ENCODE measurements at regions not wholly inside any gene's neighbourhood (a gene's known extent, or its start where the extent isn't known, plus 50 kb on each side); places are given as distances from the start of the nearest gene placed in this dataset.

- no CpG with 5 or more reads among the region's 4 CpGs for WGBS (ENCODE audit: insufficient coverage)
- Histone ChIP-seq H3K9me3 (replicated peaks in 1 of 2; ENCODE audit: control insufficient read depth in 1 of 2, insufficient read depth in 1 of 2, low read length in 2 of 2) (no peaks in the 10 kb centered on the region), H3K36me3 (replicated peaks in 1 of 2; ENCODE audit: control insufficient read depth in 1 of 2, insufficient read depth in 2 of 2, low read length in 2 of 2) (no peaks in the 10 kb centered on the region), H2AFZ (ENCODE audit: insufficient read depth, low read depth, low read length, poor library complexity, severe bottlenecking) (no peak overlapping the region), H3K27ac (ENCODE audit: low read depth in 1 of 2, low read length in 2 of 2) (no peak overlapping the region), H3K9ac (ENCODE audit: insufficient read depth, low read length, poor library complexity, severe bottlenecking) (no peak overlapping the region), H4K20me1 (ENCODE audit: insufficient read depth, low read length) (no peaks in the 10 kb centered on the region), H3K4me1 (ENCODE audit: control insufficient read depth in 1 of 2, insufficient read depth in 2 of 2, low read length in 2 of 2) (peaks cover 0 to 6% of the 10 kb centered on the region in 2 donors), H3K79me2 (ENCODE audit: insufficient read depth, low read length) (no peaks in the 10 kb centered on the region), H3K4me3 (replicated peaks in 1 of 3; ENCODE audit: low read depth in 2 of 3, low read length in 3 of 3) (no peak overlapping the region), H3K27me3 (ENCODE audit: control insufficient read depth in 2 of 2, insufficient read depth in 2 of 2, low read length in 2 of 2) (no peaks in the 10 kb centered on the region), H3K4me2 (replicated peaks; ENCODE audit: extremely low read depth, low read length, poor library complexity, severe bottlenecking) (no peak overlapping the region)
- Mint-ChIP-seq H3K9me3 (no peaks in the 10 kb centered on the region), H3K27me3 (ENCODE audit: low read depth in 3 of 3) (peaks cover 0 to 2% (median 0%) of the 10 kb centered on the region in 3 donors), H3K4me1 (peaks cover 7% of the 10 kb centered on the region), H3K36me3 (no peaks in the 10 kb centered on the region), H3K27ac (no peak overlapping the region), H3K4me3 (no peak overlapping the region)
- no peak for TF ChIP-seq CTCF (IDR thresholded peaks at IDR 0.05)
- intact Hi-C loops (cut with micrococcal nuclease) = no loop called here
- DNase-seq = no peak
Measured at GRCh38 chr7:85457911-85458310, 271.1 kb upstream of the SEMA3D start.

- no peaks in the 10 kb centered on the region for H3K36me3 Mint-ChIP-seq
- no peaks in the 10 kb centered on the region for H3K9me3 Mint-ChIP-seq
- Histone ChIP-seq H3K4me3 (replicated peaks in 1 of 3; ENCODE audit: low read depth in 2 of 3, low read length in 3 of 3) (no peak overlapping the region), H3K36me3 (replicated peaks in 1 of 2; ENCODE audit: control insufficient read depth in 1 of 2, insufficient read depth in 2 of 2, low read length in 2 of 2) (no peaks in the 10 kb centered on the region), H3K9ac (ENCODE audit: insufficient read depth, low read length, poor library complexity, severe bottlenecking) (no peak overlapping the region), H3K9me3 (replicated peaks in 1 of 2; ENCODE audit: control insufficient read depth in 1 of 2, insufficient read depth in 1 of 2, low read length in 2 of 2) (no peaks in the 10 kb centered on the region), H2AFZ (ENCODE audit: insufficient read depth, low read depth, low read length, poor library complexity, severe bottlenecking) (no peak overlapping the region), H4K20me1 (ENCODE audit: insufficient read depth, low read length) (no peaks in the 10 kb centered on the region), H3K27ac (ENCODE audit: low read depth in 1 of 2, low read length in 2 of 2) (no peak overlapping the region), H3K27me3 (ENCODE audit: control insufficient read depth in 2 of 2, insufficient read depth in 2 of 2, low read length in 2 of 2) (no peaks in the 10 kb centered on the region), H3K79me2 (ENCODE audit: insufficient read depth, low read length) (no peaks in the 10 kb centered on the region), H3K4me1 (ENCODE audit: control insufficient read depth in 1 of 2, insufficient read depth in 2 of 2, low read length in 2 of 2) (no peaks in the 10 kb centered on the region), H3K4me2 (replicated peaks; ENCODE audit: extremely low read depth, low read length, poor library complexity, severe bottlenecking) (no peak overlapping the region)
- H3K4me1 Mint-ChIP-seq = no peaks in the 10 kb centered on the region
- no peak for TF ChIP-seq CTCF (IDR thresholded peaks at IDR 0.05)
- intact Hi-C loops (cut with micrococcal nuclease) = no loop called here
- H3K27me3 Mint-ChIP-seq (ENCODE audit: low read depth in 3 of 3) = peaks cover 0 to 2% (median 0%) of the 10 kb centered on the region in 3 donors
- no peak overlapping the region for H3K4me3 Mint-ChIP-seq
- no peak overlapping the region for H3K27ac Mint-ChIP-seq
- WGBS (ENCODE audit: insufficient coverage) = no CpG with 5 or more reads among the region's 1 CpG
- no peak for DNase-seq
Measured at GRCh38 chr7:85456254-85456653, 269.4 kb upstream of the SEMA3D start.
